Epithelial cell of proximal tubule (primary cell): ENCODE measurements at regions not wholly inside any gene's neighbourhood (a gene's known extent, or its start where the extent isn't known, plus 50 kb on each side); places are given as distances from the start of the nearest gene placed in this dataset.

Experiments used
- DNase-seq: peaks from one replicate; pipeline ENCODE4 v3.0.0-alpha.2; 2011; ENCODE audit warnings: low read depth
- H3K4me3 ChIP-seq: 2 replicates; pipeline ENCODE4 v1.5.1; 2011; ENCODE audit warnings: low read depth, mild to moderate bottlenecking, low read length
- CTCF ChIP-seq: conservative IDR thresholded peaks from 2 replicates; pipeline ENCODE4 v1.5.1; 2012; ENCODE audit warnings: low read depth, mild to moderate bottlenecking, low read length

- no peak overlapping the region for H3K4me3 ChIP-seq
- no peak for DNase-seq
- TF ChIP-seq CTCF: no peak
Measured at GRCh38 chr17:68658999-68659780, 58.0 kb upstream of the FAM20A start.

GRCh38 chr17:68657576-68657975 lies 56.4 kb upstream of the FAM20A start:
- TF ChIP-seq CTCF: no peak
- H3K4me3 ChIP-seq: no peak overlapping the region
- no peak for DNase-seq

GRCh38 chr17:68657166-68657565 lies 56.0 kb upstream of the FAM20A start:
- H3K4me3 ChIP-seq: no peak overlapping the region
- DNase-seq: no peak
- TF ChIP-seq CTCF: no peak

- no peak for DNase-seq
- no peak overlapping the region for H3K4me3 ChIP-seq
- no peak for TF ChIP-seq CTCF
Measured at GRCh38 chr17:68656666-68657065, 55.5 kb upstream of the FAM20A start.
